ENCODE measurements at regions not wholly inside any gene's neighbourhood (a gene's known extent, or its start where the extent isn't known, plus 50 kb on each side); places are given as distances from the start of the nearest gene placed in this dataset.

GRCh38 chr10:9877978-9878377, 1139.7 kb upstream of the CELF2 start:
- Mint-ChIP-seq H3K4me1 (ENCODE audit: low read depth) (no peaks in the 10 kb centered on the region), H3K36me3 (ENCODE audit: low read depth) (no peaks in the 10 kb centered on the region), H3K27me3 (no peaks in the 10 kb centered on the region), H3K9me3 (peaks cover 4% of the 10 kb centered on the region), H3K27ac (no peak overlapping the region), H3K4me3 (no peak overlapping the region)

- peaks cover 6% of the 10 kb centered on the region for H3K9me3 Mint-ChIP-seq
- no peaks in the 10 kb centered on the region for H3K27me3 Mint-ChIP-seq
- H3K36me3 Mint-ChIP-seq (ENCODE audit: low read depth): no peaks in the 10 kb centered on the region
- H3K4me1 Mint-ChIP-seq (ENCODE audit: low read depth): no peaks in the 10 kb centered on the region
- H3K4me3 Mint-ChIP-seq: no peak overlapping the region
- no peak overlapping the region for H3K27ac Mint-ChIP-seq
These were observed 1139.3 kb upstream of the CELF2 start for GRCh38 chr10:9878383-9878782.

- Mint-ChIP-seq H3K36me3 (ENCODE audit: low read depth) (no peaks in the 10 kb centered on the region), H3K27me3 (peaks cover 5% of the 10 kb centered on the region), H3K9me3 (peaks cover 27% of the 10 kb centered on the region), H3K4me1 (ENCODE audit: low read depth) (no peaks in the 10 kb centered on the region), H3K4me3 (no peak overlapping the region), H3K27ac (no peak overlapping the region)
These were observed 1131.9 kb upstream of the CELF2 start for GRCh38 chr10:9885761-9886160.

- no peak overlapping the region for H3K4me3 Mint-ChIP-seq
- no peaks in the 10 kb centered on the region for H3K4me1 Mint-ChIP-seq (ENCODE audit: low read depth)
- H3K27me3 Mint-ChIP-seq: peaks cover 5% of the 10 kb centered on the region
These were observed 1130.9 kb upstream of the CELF2 start for GRCh38 chr10:9886772-9887171.

GRCh38 chr10:9895453-9895852, 1122.2 kb upstream of the CELF2 start:
- Mint-ChIP-seq H3K27me3 (no peaks in the 10 kb centered on the region), H3K4me3 (no peak overlapping the region), H3K36me3 (ENCODE audit: low read depth) (no peaks in the 10 kb centered on the region), H3K27ac (no peak overlapping the region), H3K9me3 (peaks cover 3% of the 10 kb centered on the region), H3K4me1 (ENCODE audit: low read depth) (no peaks in the 10 kb centered on the region)

More at GRCh38 chr10:9886772-9887171, 1130.9 kb upstream of the CELF2 start:
- Mint-ChIP-seq H3K27ac (no peak overlapping the region), H3K36me3 (ENCODE audit: low read depth) (no peaks in the 10 kb centered on the region), H3K9me3 (peaks cover 27% of the 10 kb centered on the region)

GRCh38 chr10:9895981-9896380, 1121.7 kb upstream of the CELF2 start:
- Mint-ChIP-seq H3K36me3 (ENCODE audit: low read depth) (no peaks in the 10 kb centered on the region), H3K27me3 (no peaks in the 10 kb centered on the region), H3K4me1 (ENCODE audit: low read depth) (no peaks in the 10 kb centered on the region), H3K9me3 (peaks cover 3% of the 10 kb centered on the region), H3K4me3 (no peak overlapping the region), H3K27ac (no peak overlapping the region)

GRCh38 chr10:9898633-9899395, 1118.9 kb upstream of the CELF2 start:
- H3K27me3 Mint-ChIP-seq: no peaks in the 10 kb centered on the region
- no peak overlapping the region for H3K4me3 Mint-ChIP-seq
- H3K36me3 Mint-ChIP-seq (ENCODE audit: low read depth): no peaks in the 10 kb centered on the region
- no peak overlapping the region for H3K27ac Mint-ChIP-seq
- H3K9me3 Mint-ChIP-seq: no peaks in the 10 kb centered on the region
- H3K4me1 Mint-ChIP-seq (ENCODE audit: low read depth): no peaks in the 10 kb centered on the region

- no peaks in the 10 kb centered on the region for H3K27me3 Mint-ChIP-seq
- H3K27ac Mint-ChIP-seq: no peak overlapping the region
- H3K4me1 Mint-ChIP-seq (ENCODE audit: low read depth): no peaks in the 10 kb centered on the region
- no peak overlapping the region for H3K4me3 Mint-ChIP-seq
- no peaks in the 10 kb centered on the region for H3K9me3 Mint-ChIP-seq
- H3K36me3 Mint-ChIP-seq (ENCODE audit: low read depth): no peaks in the 10 kb centered on the region
These were observed 1116.9 kb upstream of the CELF2 start for GRCh38 chr10:9900751-9901150.

GRCh38 chr10:9901971-9902370, 1115.7 kb upstream of the CELF2 start:
- Mint-ChIP-seq H3K27ac (no peak overlapping the region), H3K9me3 (no peaks in the 10 kb centered on the region), H3K27me3 (no peaks in the 10 kb centered on the region), H3K4me3 (no peak overlapping the region), H3K4me1 (ENCODE audit: low read depth) (no peaks in the 10 kb centered on the region), H3K36me3 (ENCODE audit: low read depth) (no peaks in the 10 kb centered on the region)

GRCh38 chr10:9910446-9910845, 1107.2 kb upstream of the CELF2 start:
- Mint-ChIP-seq H3K4me1 (ENCODE audit: low read depth) (no peaks in the 10 kb centered on the region), H3K9me3 (no peaks in the 10 kb centered on the region), H3K27ac (no peak overlapping the region), H3K27me3 (no peaks in the 10 kb centered on the region), H3K4me3 (no peak overlapping the region), H3K36me3 (ENCODE audit: low read depth) (no peaks in the 10 kb centered on the region)

- H3K4me1 Mint-ChIP-seq (ENCODE audit: low read depth): no peaks in the 10 kb centered on the region
These were observed 1106.2 kb upstream of the CELF2 start for GRCh38 chr10:9911488-9911887.

GRCh38 chr10:9913876-9914514, 1103.7 kb upstream of the CELF2 start:
- H3K4me1 Mint-ChIP-seq (ENCODE audit: low read depth): no peaks in the 10 kb centered on the region
- H3K27me3 Mint-ChIP-seq: no peaks in the 10 kb centered on the region
- no peak overlapping the region for H3K4me3 Mint-ChIP-seq
- no peaks in the 10 kb centered on the region for H3K36me3 Mint-ChIP-seq (ENCODE audit: low read depth)
- H3K27ac Mint-ChIP-seq: no peak overlapping the region
- H3K9me3 Mint-ChIP-seq: no peaks in the 10 kb centered on the region

More at GRCh38 chr10:9911488-9911887, 1106.2 kb upstream of the CELF2 start:
- no peak overlapping the region for H3K27ac Mint-ChIP-seq
- no peaks in the 10 kb centered on the region for H3K27me3 Mint-ChIP-seq
- H3K9me3 Mint-ChIP-seq: no peaks in the 10 kb centered on the region
- no peak overlapping the region for H3K4me3 Mint-ChIP-seq
- H3K36me3 Mint-ChIP-seq (ENCODE audit: low read depth): no peaks in the 10 kb centered on the region

- no peaks in the 10 kb centered on the region for H3K36me3 Mint-ChIP-seq (ENCODE audit: low read depth)
- no peaks in the 10 kb centered on the region for H3K4me1 Mint-ChIP-seq (ENCODE audit: low read depth)
- H3K4me3 Mint-ChIP-seq: no peak overlapping the region
- peaks cover 9% of the 10 kb centered on the region for H3K27me3 Mint-ChIP-seq
- H3K27ac Mint-ChIP-seq: no peak overlapping the region
- H3K9me3 Mint-ChIP-seq: no peaks in the 10 kb centered on the region
These were observed 1096.1 kb upstream of the CELF2 start for GRCh38 chr10:9921544-9921943.

- H3K36me3 Mint-ChIP-seq (ENCODE audit: low read depth): no peaks in the 10 kb centered on the region
- H3K9me3 Mint-ChIP-seq: no peaks in the 10 kb centered on the region
- H3K4me1 Mint-ChIP-seq (ENCODE audit: low read depth): no peaks in the 10 kb centered on the region
- no peak overlapping the region for H3K4me3 Mint-ChIP-seq
- no peak overlapping the region for H3K27ac Mint-ChIP-seq
- peaks cover 9% of the 10 kb centered on the region for H3K27me3 Mint-ChIP-seq
These were observed 1095.4 kb upstream of the CELF2 start for GRCh38 chr10:9922126-9922870.

- H3K27ac Mint-ChIP-seq: no peak overlapping the region
- H3K27me3 Mint-ChIP-seq: peaks cover 9% of the 10 kb centered on the region
- no peaks in the 10 kb centered on the region for H3K9me3 Mint-ChIP-seq
- no peaks in the 10 kb centered on the region for H3K36me3 Mint-ChIP-seq (ENCODE audit: low read depth)
- no peaks in the 10 kb centered on the region for H3K4me1 Mint-ChIP-seq (ENCODE audit: low read depth)
- no peak overlapping the region for H3K4me3 Mint-ChIP-seq
These were observed 1091.7 kb upstream of the CELF2 start for GRCh38 chr10:9926003-9926402.

All from stimulated activated naive CD8-positive, alpha-beta T cell treated with anti-CD3 and anti-CD28 coated beads, Interleukin-15, Interleukin-2, amounts not matched to agents 100 ng/mL and 50 ng/mL, for 24 hours (primary cell).